ENCODE measurements at regions not wholly inside any gene's neighbourhood (a gene's known extent, or its start where the extent isn't known, plus 50 kb on each side); places are given as distances from the start of the nearest gene placed in this dataset.

- no peak for TF ChIP-seq CTCF (IDR thresholded peaks at IDR 0.05)
- no peak for TF ChIP-seq POLR2A (IDR thresholded peaks at IDR 0.05)
- TF ChIP-seq POLR2AphosphoS5 (IDR thresholded peaks at IDR 0.05): no peak
Measured at GRCh38 chr15:37490707-37491106, 390.4 kb upstream of the MEIS2 start.

Data from prostate gland (tissue), 2 donors.